AG04450 (cell line): ENCODE measurements at regions not wholly inside any gene's neighbourhood (a gene's known extent, or its start where the extent isn't known, plus 50 kb on each side); places are given as distances from the start of the nearest gene placed in this dataset.

Experiments
- CTCF ChIA-PET: fragments of 300-600, 350-600 bp; formaldehyde crosslinking; extraction: SDS; loops from one replicate; lab custom pipeline; 2022; ENCODE audit warnings: antibody characterized with exemption, inconsistent platforms; lab: Charles Lee
- POLR2A ChIA-PET: fragments of 350-600 bp; formaldehyde crosslinking; extraction: SDS; loops from one replicate; lab custom pipeline; 2021; ENCODE audit warnings: antibody characterized with exemption, inconsistent platforms; lab: Yijun Ruan, JAX
- DNase-seq: peaks from one replicate; pipeline ENCODE4 v3.0.0-alpha.2; 2011; ENCODE audit warnings: low read depth, low spot score
- H3K27ac ChIP-seq: one replicate; pipeline ENCODE4 v1.5.1; 2012; ENCODE audit warnings: low read depth, low read length, control low read depth
- H3K27me3 ChIP-seq: one replicate; pipeline ENCODE4 v1.6.0; 2012; ENCODE audit warnings: low read length; ENCODE audit not compliant: control insufficient read depth, insufficient read depth
- H3K4me3 ChIP-seq: 2 replicates; pipeline ENCODE4 v1.5.1; 2011; ENCODE audit warnings: mild to moderate bottlenecking, low read depth, low read length, control low read depth
- H3K9me3 ChIP-seq: 2 replicates; pipeline ENCODE4 v1.5.1; 2012; ENCODE audit warnings: low read length; ENCODE audit not compliant: control insufficient read depth, insufficient read depth
- CTCF ChIP-seq: IDR thresholded peaks from 2 replicates; pipeline ENCODE4 v1.5.1; 2011; ENCODE audit warnings: low read depth, low read length, control low read depth, inconsistent platforms

GRCh38 chr12:115004470-115005146 lies 320.6 kb upstream of the TBX3 start:
- no peaks in the 10 kb centered on the region for H3K9me3 ChIP-seq
- H3K4me3 ChIP-seq: no peak overlapping the region
- POLR2A ChIA-PET: no interaction called here
- H3K27me3 ChIP-seq: peaks cover 2% of the 10 kb centered on the region
- CTCF ChIA-PET: interaction anchor here (0.6 kb wide), 1 partner anchor 175 kb away, joined by 7 read pairs; no protein-coding TSS in a partner anchor
- TF ChIP-seq CTCF: no peak
- no peak overlapping the region for H3K27ac ChIP-seq
- DNase-seq: no peak

DNA sequence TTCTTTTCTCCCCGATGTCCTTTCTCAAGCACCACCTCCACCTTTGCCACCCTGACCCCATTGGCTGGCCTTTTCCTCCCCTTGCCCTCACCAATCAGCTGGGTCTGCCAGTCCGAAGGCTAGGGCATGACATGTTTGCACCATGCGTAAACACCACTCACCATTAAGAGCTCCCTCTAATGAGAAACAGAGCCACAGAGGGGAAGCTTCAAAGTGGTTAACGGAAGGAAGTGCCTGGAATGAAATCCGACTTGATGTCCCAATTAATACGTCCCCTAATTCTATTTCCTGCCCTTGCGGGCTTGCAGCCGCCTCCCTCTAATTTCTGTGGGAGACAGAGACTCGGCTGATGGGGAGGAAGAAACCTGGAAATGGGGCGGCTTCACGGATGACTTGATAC lies 318.5 kb upstream of the TBX3 start:
- ChIA-PET POLR2A (no interaction called here), CTCF (interaction anchor here (1.2 kb wide), 1 partner anchor 257 kb away, joined by 3 read pairs; no protein-coding TSS in a partner anchor)
- no peak for DNase-seq
- H3K27me3 ChIP-seq: peaks cover 2% of the 10 kb centered on the region
- no peaks in the 10 kb centered on the region for H3K9me3 ChIP-seq
- H3K4me3 ChIP-seq: no peak overlapping the region
- no peak overlapping the region for H3K27ac ChIP-seq
- TF ChIP-seq CTCF: no peak

DNA sequence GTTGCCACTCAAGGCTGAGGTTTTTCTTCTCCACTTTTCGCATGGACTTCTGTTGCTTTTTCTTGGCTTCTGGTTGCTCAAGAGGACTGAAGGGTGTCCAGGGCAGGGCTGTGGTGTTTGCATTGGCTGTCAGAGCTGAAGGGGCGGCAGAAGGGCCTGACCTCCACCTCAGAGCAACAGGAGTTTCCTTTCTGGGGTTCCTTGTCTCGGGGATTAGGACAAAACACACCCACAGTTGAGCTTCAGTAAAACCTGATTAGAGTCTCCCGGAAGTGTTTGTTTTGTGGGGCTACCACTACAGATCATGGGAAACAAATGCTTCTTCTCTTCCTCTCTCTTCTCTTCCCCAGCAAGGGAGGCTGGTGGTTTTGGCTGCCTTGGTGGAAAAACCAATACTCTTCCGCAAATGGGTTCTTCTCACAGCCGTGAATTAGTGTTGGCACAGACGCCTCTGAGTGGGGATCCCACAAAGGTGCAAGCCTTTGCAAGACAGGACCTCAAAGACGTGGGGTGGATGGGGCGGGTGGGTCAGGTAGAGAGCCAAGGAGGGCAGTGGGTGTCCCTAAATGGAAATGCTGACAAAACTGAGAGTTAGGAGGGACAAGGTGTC lies 317.7 kb upstream of the TBX3 start:
- peaks cover 2% of the 10 kb centered on the region for H3K27me3 ChIP-seq
- DNase-seq: no peak
- no peak for TF ChIP-seq CTCF
- no peaks in the 10 kb centered on the region; the same call in 1 of the 2 replicates for H3K9me3 ChIP-seq
- H3K4me3 ChIP-seq: no peak overlapping the region
- H3K27ac ChIP-seq: no peak overlapping the region
- POLR2A ChIA-PET: interaction anchor here (0.7 kb wide), 1 partner anchor 327 kb away, joined by 4 read pairs; no protein-coding TSS in a partner anchor
- CTCF ChIA-PET: interaction anchor here (1.2 kb wide), 1 partner anchor 256 kb away, joined by 3 read pairs; no protein-coding TSS in a partner anchor

GRCh38 chr12:115000038-115000437 lies 316.1 kb upstream of the TBX3 start:
- no peak for TF ChIP-seq CTCF
- ChIA-PET POLR2A (no interaction called here), CTCF (no interaction called here)
- Histone ChIP-seq H3K27me3 (peaks cover 2% of the 10 kb centered on the region), H3K9me3 (peaks cover 9% of the 10 kb centered on the region; the same call in 1 of the 2 replicates), H3K27ac (no peak overlapping the region), H3K4me3 (no peak overlapping the region)
- no peak for DNase-seq

GRCh38 chr12:114998750-114999128 lies 314.8 kb upstream of the TBX3 start:
- no peak for TF ChIP-seq CTCF
- ChIA-PET CTCF (no interaction called here), POLR2A (no interaction called here)
- no peak overlapping the region for H3K4me3 ChIP-seq
- no peak for DNase-seq
- peaks cover 9% of the 10 kb centered on the region; the same call in 1 of the 2 replicates for H3K9me3 ChIP-seq
- H3K27me3 ChIP-seq: peaks cover 2% of the 10 kb centered on the region
- H3K27ac ChIP-seq: no peak overlapping the region
